Gastroesophageal sphincter (tissue), 3 donors: ENCODE measurements at regions not wholly inside any gene's neighbourhood (a gene's known extent, or its start where the extent isn't known, plus 50 kb on each side); places are given as distances from the start of the nearest gene placed in this dataset.

ENCODE experiments used
- POLR2A ChIP-seq, 2 donors: fragments of 450-650 bp; IDR thresholded peaks; one replicate each; pipeline ENCODE4 v1.6.1; 2017; ENCODE audit warnings: antibody characterized with exemption in 2 of 2, mild to moderate bottlenecking in 2 of 2, moderate library complexity in 1 of 2
- POLR2AphosphoS5 ChIP-seq: sonication (generic); formaldehyde crosslinking; IDR thresholded peaks from one replicate; pipeline ENCODE4 v1.6.1; 2017; ENCODE audit warnings: antibody characterized with exemption
- TF ChIP-seq, protein P1 (sequence below), 4 experiments: fragments of 200-600 bp in 2 of 4; fragments of 450-650 bp in 2 of 4; sonication (generic) in 1 of 4; IDR thresholded peaks; one replicate each; pipeline ENCODE4 v1.5.1; 2017 to 2019; ENCODE audit warnings: antibody characterized with exemption in 4 of 4, mild to moderate bottlenecking in 2 of 4, moderate library complexity in 2 of 4

DNA sequence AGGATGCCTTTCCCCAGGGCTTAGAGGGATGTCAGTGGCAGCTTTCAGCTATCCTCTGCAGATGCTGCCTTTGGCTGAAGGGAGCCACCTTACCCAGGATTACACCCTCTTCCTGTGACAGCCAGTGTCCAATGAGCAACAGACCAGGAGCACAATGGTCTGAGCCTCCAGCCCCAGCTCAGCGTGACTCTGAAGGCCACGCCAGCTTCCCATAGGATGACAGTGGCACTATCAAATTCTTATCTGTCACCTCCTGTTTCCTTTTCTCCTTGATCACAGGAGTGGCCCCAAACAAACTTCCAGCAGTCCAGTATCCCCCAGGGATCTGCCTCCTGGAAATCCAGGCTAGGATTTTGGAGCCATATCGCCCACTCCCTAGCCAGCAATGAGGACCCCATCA lies 226.9 kb downstream of the SETD4 start:
- TF ChIP-seq, protein P1, sequence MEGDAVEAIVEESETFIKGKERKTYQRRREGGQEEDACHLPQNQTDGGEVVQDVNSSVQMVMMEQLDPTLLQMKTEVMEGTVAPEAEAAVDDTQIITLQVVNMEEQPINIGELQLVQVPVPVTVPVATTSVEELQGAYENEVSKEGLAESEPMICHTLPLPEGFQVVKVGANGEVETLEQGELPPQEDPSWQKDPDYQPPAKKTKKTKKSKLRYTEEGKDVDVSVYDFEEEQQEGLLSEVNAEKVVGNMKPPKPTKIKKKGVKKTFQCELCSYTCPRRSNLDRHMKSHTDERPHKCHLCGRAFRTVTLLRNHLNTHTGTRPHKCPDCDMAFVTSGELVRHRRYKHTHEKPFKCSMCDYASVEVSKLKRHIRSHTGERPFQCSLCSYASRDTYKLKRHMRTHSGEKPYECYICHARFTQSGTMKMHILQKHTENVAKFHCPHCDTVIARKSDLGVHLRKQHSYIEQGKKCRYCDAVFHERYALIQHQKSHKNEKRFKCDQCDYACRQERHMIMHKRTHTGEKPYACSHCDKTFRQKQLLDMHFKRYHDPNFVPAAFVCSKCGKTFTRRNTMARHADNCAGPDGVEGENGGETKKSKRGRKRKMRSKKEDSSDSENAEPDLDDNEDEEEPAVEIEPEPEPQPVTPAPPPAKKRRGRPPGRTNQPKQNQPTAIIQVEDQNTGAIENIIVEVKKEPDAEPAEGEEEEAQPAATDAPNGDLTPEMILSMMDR (IDR thresholded peaks at IDR 0.05), result no peak
- TF ChIP-seq POLR2A (IDR thresholded peaks at IDR 0.05) (no peak), POLR2AphosphoS5 (no peak)
